HuH-7.5 (cell line): ENCODE measurements at regions not wholly inside any gene's neighbourhood (a gene's known extent, or its start where the extent isn't known, plus 50 kb on each side); places are given as distances from the start of the nearest gene placed in this dataset.

Source experiments
- DNase-seq: peaks from one replicate; pipeline ENCODE4 v3.0.0; 2011; ENCODE audit warnings: low spot score

GRCh38 chr7:46009211-46009610 is 88.1 kb upstream of the IGFBP3 start:
- no peak for DNase-seq

GRCh38 chr7:46007990-46008643 is 87.0 kb upstream of the IGFBP3 start:
- no peak for DNase-seq

GRCh38 chr7:46007194-46007593 is 86.1 kb upstream of the IGFBP3 start:
- DNase-seq: no peak

GRCh38 chr7:46006723-46007122 is 85.7 kb upstream of the IGFBP3 start:
- no peak for DNase-seq

GRCh38 chr7:46006212-46006611 is 85.1 kb upstream of the IGFBP3 start:
- no peak for DNase-seq

GRCh38 chr7:46004965-46005364 is 83.9 kb upstream of the IGFBP3 start:
- no peak for DNase-seq

GRCh38 chr7:46003896-46004875 is 83.1 kb upstream of the IGFBP3 start:
- DNase-seq: no peak

GRCh38 chr7:46003161-46003560 is 82.1 kb upstream of the IGFBP3 start:
- DNase-seq: no peak

GRCh38 chr7:46000513-46000912 is 79.4 kb upstream of the IGFBP3 start:
- no peak for DNase-seq

GRCh38 chr7:45999541-45999940 is 78.5 kb upstream of the IGFBP3 start:
- no peak for DNase-seq

- DNase-seq: no peak
These were observed 77.4 kb upstream of the IGFBP3 start for GRCh38 chr7:45998506-45998905.

GRCh38 chr7:45993621-45994020 is 72.5 kb upstream of the IGFBP3 start:
- DNase-seq: no peak

- no peak for DNase-seq
These were observed 71.8 kb upstream of the IGFBP3 start for GRCh38 chr7:45992826-45993225.

- DNase-seq: no peak
These were observed 69.2 kb upstream of the IGFBP3 start for GRCh38 chr7:45990276-45990675.

- DNase-seq: no peak
These were observed 67.5 kb upstream of the IGFBP3 start for GRCh38 chr7:45988405-45989057.

- DNase-seq: no peak
These were observed 66.6 kb upstream of the IGFBP3 start for GRCh38 chr7:45987521-45988290.

- DNase-seq: no peak
These were observed 65.6 kb upstream of the IGFBP3 start for GRCh38 chr7:45986355-45987298.

GRCh38 chr7:45985902-45986301 is 64.8 kb upstream of the IGFBP3 start:
- DNase-seq: no peak

GRCh38 chr7:45984386-45985295 is 63.6 kb upstream of the IGFBP3 start:
- DNase-seq: no peak
